ENCODE measurements at regions not wholly inside any gene's neighbourhood (a gene's known extent, or its start where the extent isn't known, plus 50 kb on each side); places are given as distances from the start of the nearest gene placed in this dataset.
"Not testable (repeated sequence)": the region's sequence is repeated elsewhere in the genome, so short reads cannot be mapped to it uniquely, and the experiment has no call there.

- H3K36me3 ChIP-seq (ENCODE audit: control insufficient read depth in 1 of 2, insufficient read depth in 2 of 2, low read length in 2 of 2); H3K4me3 ChIP-seq (ENCODE audit: low read depth in 1 of 2, low read length in 2 of 2): not testable (repeated sequence)
Observed at GRCh38 chr2:87204569-87205147, 183.0 kb upstream of the PLGLB1 start.

DNA sequence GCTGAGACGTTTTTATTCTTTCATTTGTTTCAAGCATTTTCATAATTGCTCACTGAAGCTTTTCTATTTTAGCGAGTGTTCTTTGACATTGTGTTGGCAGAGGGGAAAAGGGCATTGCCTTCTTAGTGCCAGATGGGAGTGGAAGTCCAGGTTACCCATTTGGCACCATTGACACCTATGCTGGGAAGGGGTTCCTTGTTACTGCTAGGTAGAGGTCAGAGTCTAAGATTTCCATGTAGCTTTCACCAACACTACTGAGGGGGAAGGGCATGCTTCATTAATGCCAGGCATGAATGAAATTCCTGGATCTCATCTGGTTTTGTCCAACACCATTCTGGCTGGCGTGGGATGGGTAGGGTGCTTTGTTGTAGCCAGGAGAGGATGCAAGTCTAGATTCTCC is 191.3 kb upstream of the PLGLB1 start:
- H3K27me3 ChIP-seq (ENCODE audit: low read depth, low read length); H3K27ac ChIP-seq (ENCODE audit: low read length); H3K36me3 ChIP-seq (ENCODE audit: control insufficient read depth in 1 of 2, insufficient read depth in 2 of 2, low read length in 2 of 2); H3K4me1 ChIP-seq (ENCODE audit: control insufficient read depth in 1 of 2, insufficient read depth in 2 of 2, low read length in 2 of 2); H3K4me3 ChIP-seq (ENCODE audit: low read depth in 1 of 2, low read length in 2 of 2); H3K9me3 ChIP-seq (ENCODE audit: control insufficient read depth in 1 of 2, low read length in 2 of 2): not testable (repeated sequence)

More at GRCh38 chr2:87204569-87205147, 183.0 kb upstream of the PLGLB1 start:
- not testable (repeated sequence) for H3K27ac ChIP-seq (ENCODE audit: low read length); H3K27me3 ChIP-seq (ENCODE audit: low read depth, low read length); H3K9me3 ChIP-seq (ENCODE audit: control insufficient read depth in 1 of 2, low read length in 2 of 2); H3K4me1 ChIP-seq (ENCODE audit: control insufficient read depth in 1 of 2, insufficient read depth in 2 of 2, low read length in 2 of 2)

DNA sequence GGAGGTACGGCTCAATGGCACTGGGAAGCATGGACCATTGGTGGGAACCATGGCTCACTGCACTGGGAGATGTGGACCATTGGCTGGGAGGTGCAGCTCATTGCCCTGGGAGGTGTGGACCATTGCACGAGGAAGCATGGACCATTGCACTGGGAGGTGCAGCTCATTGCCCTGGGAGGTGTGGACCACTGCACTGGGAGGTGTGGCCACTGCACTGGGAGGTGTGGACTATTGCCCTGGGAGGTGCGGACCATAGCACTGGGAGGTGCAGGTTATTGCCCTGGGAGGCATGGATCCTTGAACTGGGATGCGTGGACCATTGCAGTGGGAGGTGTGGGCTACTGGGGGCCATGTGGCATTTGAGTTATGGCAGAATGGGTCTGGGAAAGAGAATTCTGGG is 195.4 kb upstream of the PLGLB1 start:
- H3K27me3 ChIP-seq (ENCODE audit: low read depth, low read length); H3K36me3 ChIP-seq (ENCODE audit: control insufficient read depth in 1 of 2, insufficient read depth in 2 of 2, low read length in 2 of 2); H3K9me3 ChIP-seq (ENCODE audit: control insufficient read depth in 1 of 2, low read length in 2 of 2); H3K4me1 ChIP-seq (ENCODE audit: control insufficient read depth in 1 of 2, insufficient read depth in 2 of 2, low read length in 2 of 2); H3K27ac ChIP-seq (ENCODE audit: low read length); H3K4me3 ChIP-seq (ENCODE audit: low read depth in 1 of 2, low read length in 2 of 2): not testable (repeated sequence)

GRCh38 chr2:87217741-87218410 is 196.2 kb upstream of the PLGLB1 start:
- H3K36me3 ChIP-seq (ENCODE audit: control insufficient read depth in 1 of 2, insufficient read depth in 2 of 2, low read length in 2 of 2); H3K4me3 ChIP-seq (ENCODE audit: low read depth in 1 of 2, low read length in 2 of 2); H3K4me1 ChIP-seq (ENCODE audit: control insufficient read depth in 1 of 2, insufficient read depth in 2 of 2, low read length in 2 of 2); H3K27me3 ChIP-seq (ENCODE audit: low read depth, low read length); H3K9me3 ChIP-seq (ENCODE audit: control insufficient read depth in 1 of 2, low read length in 2 of 2); H3K27ac ChIP-seq (ENCODE audit: low read length): not testable (repeated sequence)

DNA sequence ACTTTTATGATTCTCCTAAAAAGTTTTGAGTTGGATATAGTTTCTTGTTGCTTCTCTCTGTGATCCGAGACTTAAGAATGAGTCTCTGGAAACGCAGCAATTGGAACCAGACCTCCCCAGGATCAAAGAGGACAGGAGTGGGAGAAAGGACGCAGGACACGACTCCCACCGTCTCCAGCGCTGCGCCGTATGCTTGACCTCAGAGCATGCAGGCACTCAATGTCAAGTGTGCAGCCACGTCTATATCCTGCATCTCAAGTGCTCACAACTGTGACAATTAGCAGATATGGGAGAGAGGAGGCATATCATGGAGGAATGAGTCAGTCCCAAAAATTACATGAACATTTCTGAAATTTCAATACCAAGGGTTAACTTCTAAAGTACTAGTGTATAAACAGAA is 199.0 kb upstream of the PLGLB1 start:
- not testable (repeated sequence) for H3K4me1 ChIP-seq (ENCODE audit: control insufficient read depth in 1 of 2, insufficient read depth in 2 of 2, low read length in 2 of 2); H3K4me3 ChIP-seq (ENCODE audit: low read depth in 1 of 2, low read length in 2 of 2); H3K9me3 ChIP-seq (ENCODE audit: control insufficient read depth in 1 of 2, low read length in 2 of 2); H3K36me3 ChIP-seq (ENCODE audit: control insufficient read depth in 1 of 2, insufficient read depth in 2 of 2, low read length in 2 of 2); H3K27ac ChIP-seq (ENCODE audit: low read length); H3K27me3 ChIP-seq (ENCODE audit: low read depth, low read length)

- H3K36me3 ChIP-seq (ENCODE audit: control insufficient read depth in 1 of 2, insufficient read depth in 2 of 2, low read length in 2 of 2); H3K4me1 ChIP-seq (ENCODE audit: control insufficient read depth in 1 of 2, insufficient read depth in 2 of 2, low read length in 2 of 2): not testable (repeated sequence)
Observed at GRCh38 chr2:87222131-87222530, 200.5 kb upstream of the PLGLB1 start.

GRCh38 chr2:87223873-87224272 is 202.2 kb upstream of the PLGLB1 start:
- not testable (repeated sequence) for H3K27ac ChIP-seq (ENCODE audit: low read length); H3K27me3 ChIP-seq (ENCODE audit: low read depth, low read length); H3K9me3 ChIP-seq (ENCODE audit: control insufficient read depth in 1 of 2, low read length in 2 of 2); H3K4me3 ChIP-seq (ENCODE audit: low read depth in 1 of 2, low read length in 2 of 2); H3K4me1 ChIP-seq (ENCODE audit: control insufficient read depth in 1 of 2, insufficient read depth in 2 of 2, low read length in 2 of 2); H3K36me3 ChIP-seq (ENCODE audit: control insufficient read depth in 1 of 2, insufficient read depth in 2 of 2, low read length in 2 of 2)

More at GRCh38 chr2:87222131-87222530, 200.5 kb upstream of the PLGLB1 start:
- not testable (repeated sequence) for H3K27ac ChIP-seq (ENCODE audit: low read length); H3K9me3 ChIP-seq (ENCODE audit: control insufficient read depth in 1 of 2, low read length in 2 of 2); H3K27me3 ChIP-seq (ENCODE audit: low read depth, low read length); H3K4me3 ChIP-seq (ENCODE audit: low read depth in 1 of 2, low read length in 2 of 2)

DNA sequence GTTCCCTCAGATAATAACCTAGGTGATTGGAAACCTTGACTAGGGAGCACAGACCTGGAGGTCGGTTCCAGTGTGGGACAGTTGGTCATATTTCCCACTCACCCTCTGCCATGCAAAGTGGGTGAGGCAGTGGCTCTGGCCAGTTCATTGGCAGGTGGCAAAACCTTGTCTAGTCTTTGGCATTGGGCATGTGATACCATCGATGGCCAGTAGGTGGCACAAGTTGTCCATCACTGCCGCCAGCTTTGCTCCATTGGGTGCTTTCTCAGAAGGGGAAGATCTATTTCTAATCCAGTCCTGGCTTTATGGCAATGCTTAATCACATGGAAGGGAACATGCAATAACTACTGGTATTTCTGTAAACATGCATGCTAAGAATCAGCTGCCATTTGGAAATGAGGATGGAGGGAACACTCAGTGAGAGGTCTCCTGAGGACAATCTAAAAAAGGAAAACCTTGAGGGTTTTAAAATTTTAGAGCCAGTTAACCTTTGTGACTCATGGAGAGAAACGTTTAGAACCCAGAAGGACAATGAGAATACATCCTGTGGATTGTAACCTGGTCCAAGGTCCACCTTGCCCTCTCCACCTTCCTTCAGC is 207.5 kb upstream of the PLGLB1 start:
- H3K27me3 ChIP-seq (ENCODE audit: low read depth, low read length); H3K9me3 ChIP-seq (ENCODE audit: control insufficient read depth in 1 of 2, low read length in 2 of 2); H3K4me3 ChIP-seq (ENCODE audit: low read depth in 1 of 2, low read length in 2 of 2); H3K4me1 ChIP-seq (ENCODE audit: control insufficient read depth in 1 of 2, insufficient read depth in 2 of 2, low read length in 2 of 2); H3K27ac ChIP-seq (ENCODE audit: low read length); H3K36me3 ChIP-seq (ENCODE audit: control insufficient read depth in 1 of 2, insufficient read depth in 2 of 2, low read length in 2 of 2): not testable (repeated sequence)

DNA sequence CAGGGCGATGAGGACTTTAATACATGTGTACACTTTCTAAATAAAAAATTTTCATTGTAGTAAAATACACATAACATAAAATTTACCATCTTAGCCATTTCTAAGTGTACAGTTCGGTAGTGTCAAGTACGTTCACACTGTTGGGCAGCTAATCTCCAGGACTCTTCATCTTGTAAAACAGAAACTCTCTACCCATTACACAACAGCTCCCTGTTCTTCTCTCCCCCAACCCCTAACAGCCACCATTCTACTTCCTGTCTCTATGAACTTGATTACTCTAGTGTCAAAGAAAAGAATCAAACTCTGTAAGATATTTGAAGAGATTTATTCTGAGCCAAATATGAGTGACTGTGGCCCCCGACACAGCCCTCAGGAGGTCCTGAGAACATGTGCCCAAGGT is 208.3 kb upstream of the PLGLB1 start:
- not testable (repeated sequence) for H3K4me1 ChIP-seq (ENCODE audit: control insufficient read depth in 1 of 2, insufficient read depth in 2 of 2, low read length in 2 of 2); H3K4me3 ChIP-seq (ENCODE audit: low read depth in 1 of 2, low read length in 2 of 2); H3K27ac ChIP-seq (ENCODE audit: low read length); H3K36me3 ChIP-seq (ENCODE audit: control insufficient read depth in 1 of 2, insufficient read depth in 2 of 2, low read length in 2 of 2); H3K27me3 ChIP-seq (ENCODE audit: low read depth, low read length); H3K9me3 ChIP-seq (ENCODE audit: control insufficient read depth in 1 of 2, low read length in 2 of 2)

DNA sequence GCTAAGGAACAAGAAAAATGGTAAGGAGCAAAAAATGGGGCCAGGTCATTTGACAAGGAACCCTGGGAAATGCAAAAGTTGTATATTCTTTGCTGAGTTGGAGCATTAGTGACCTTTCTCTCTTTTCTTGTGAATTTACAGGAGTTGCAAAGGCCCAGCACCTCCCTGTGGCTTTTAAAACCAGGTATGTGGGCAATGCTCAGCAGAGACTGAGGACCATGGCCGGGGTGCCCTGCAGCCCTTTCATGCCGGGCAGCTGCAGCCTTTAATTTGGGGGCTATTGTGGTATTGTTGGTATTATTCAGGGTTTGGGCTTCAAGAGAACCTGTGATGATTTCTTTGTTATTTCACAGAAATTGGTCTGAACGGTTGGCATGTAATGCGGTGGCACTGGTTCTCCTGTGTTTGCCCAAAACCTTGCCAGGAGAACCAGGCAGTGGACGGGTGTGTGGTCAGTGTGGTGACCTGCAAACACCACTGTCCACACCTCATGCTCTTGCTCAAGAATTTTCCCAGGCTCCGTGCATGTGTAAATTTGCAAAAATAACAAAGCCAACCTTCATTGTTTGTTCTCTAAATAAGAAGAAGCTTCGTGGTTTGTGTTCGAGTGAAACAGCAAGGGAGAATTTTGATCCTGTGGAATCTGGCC is 213.8 kb upstream of the PLGLB1 start:
- H3K36me3 ChIP-seq (ENCODE audit: control insufficient read depth in 1 of 2, insufficient read depth in 2 of 2, low read length in 2 of 2) = not testable (repeated sequence)

GRCh38 chr2:87237570-87238336 is 216.1 kb upstream of the PLGLB1 start:
- not testable (repeated sequence) for H3K36me3 ChIP-seq (ENCODE audit: control insufficient read depth in 1 of 2, insufficient read depth in 2 of 2, low read length in 2 of 2); H3K4me1 ChIP-seq (ENCODE audit: control insufficient read depth in 1 of 2, insufficient read depth in 2 of 2, low read length in 2 of 2); H3K9me3 ChIP-seq (ENCODE audit: control insufficient read depth in 1 of 2, low read length in 2 of 2); H3K27me3 ChIP-seq (ENCODE audit: low read depth, low read length); H3K4me3 ChIP-seq (ENCODE audit: low read depth in 1 of 2, low read length in 2 of 2); H3K27ac ChIP-seq (ENCODE audit: low read length)

More for the DNA sequence above, 213.8 kb upstream of the PLGLB1 start:
- H3K4me1 ChIP-seq (ENCODE audit: control insufficient read depth in 1 of 2, insufficient read depth in 2 of 2, low read length in 2 of 2); H3K9me3 ChIP-seq (ENCODE audit: control insufficient read depth in 1 of 2, low read length in 2 of 2); H3K27ac ChIP-seq (ENCODE audit: low read length); H3K27me3 ChIP-seq (ENCODE audit: low read depth, low read length); H3K4me3 ChIP-seq (ENCODE audit: low read depth in 1 of 2, low read length in 2 of 2): not testable (repeated sequence)
